H9 (cell line): ENCODE measurements at regions not wholly inside any gene's neighbourhood (a gene's known extent, or its start where the extent isn't known, plus 50 kb on each side); places are given as distances from the start of the nearest gene placed in this dataset.

Source experiments
- DNase-seq: peaks from one replicate; pipeline ENCODE4 v3.0.0-alpha.2; 2017
- H2AFZ ChIP-seq: one replicate; pipeline ENCODE4 v1.6.1; 2013; ENCODE audit warnings: mild to moderate bottlenecking, low read length, control low read depth, moderate library complexity
- H2AK5ac ChIP-seq: 2 replicates; pipeline ENCODE4 v1.6.1; 2013; ENCODE audit warnings: low read length, control low read depth, mixed read lengths; ENCODE audit not compliant: insufficient read length
- H2BK120ac ChIP-seq: one replicate; pipeline ENCODE4 v1.6.1; 2013; ENCODE audit warnings: low read depth, mild to moderate bottlenecking, low read length, control low read depth, inconsistent platforms; ENCODE audit not compliant: poor library complexity, severe bottlenecking
- H2BK12ac ChIP-seq: 2 replicates; pipeline ENCODE4 v1.6.1; 2013; ENCODE audit warnings: low read length, control low read depth, mixed read lengths, low read depth; ENCODE audit not compliant: insufficient read length
- H2BK15ac ChIP-seq: 2 replicates; pipeline ENCODE4 v1.6.1; 2013; ENCODE audit warnings: low read depth, low read length, control low read depth
- H2BK20ac ChIP-seq: one replicate; pipeline ENCODE4 v1.6.1; 2013; ENCODE audit warnings: low read depth, mild to moderate bottlenecking, low read length, control low read depth, inconsistent platforms; ENCODE audit not compliant: poor library complexity, severe bottlenecking
- H2BK5ac ChIP-seq: 2 replicates; pipeline ENCODE4 v1.6.1; 2013; ENCODE audit warnings: low read length, control low read depth, mixed read lengths; ENCODE audit not compliant: insufficient read length
- H3K14ac ChIP-seq: 2 replicates; pipeline ENCODE4 v1.6.1; 2013; ENCODE audit warnings: low read length, control low read depth; ENCODE audit not compliant: insufficient read depth
- H3K18ac ChIP-seq: 2 replicates; pipeline ENCODE4 v1.6.1; 2013; ENCODE audit warnings: low read depth, mild to moderate bottlenecking, mixed read lengths, low read length, control low read depth; ENCODE audit not compliant: insufficient read length
- H3K23ac ChIP-seq: 2 replicates; pipeline ENCODE4 v1.6.1; 2013; ENCODE audit warnings: low read length, control low read depth, mixed read lengths, low read depth; ENCODE audit not compliant: insufficient read length
- H3K23me2 ChIP-seq: 2 replicates; pipeline ENCODE4 v1.6.1; 2013; ENCODE audit warnings: low read depth, mild to moderate bottlenecking, mixed read lengths, low read length, control low read depth; ENCODE audit not compliant: insufficient read length, poor library complexity, severe bottlenecking
- H3K27ac ChIP-seq: 2 replicates; pipeline ENCODE4 v1.5.1; 2013; ENCODE audit warnings: low read length, control low read depth, mixed read lengths, low read depth; ENCODE audit not compliant: insufficient read length
- H3K27me3 ChIP-seq: 2 replicates; pipeline ENCODE4 v1.6.1; 2013; ENCODE audit warnings: low read length, control low read depth, inconsistent platforms; ENCODE audit not compliant: insufficient read depth
- H3K4ac ChIP-seq: 2 replicates; pipeline ENCODE4 v1.6.1; 2013; ENCODE audit warnings: low read depth, mild to moderate bottlenecking, control low read depth, inconsistent platforms, low read length, moderate library complexity
- H3K4me1 ChIP-seq: 2 replicates; pipeline ENCODE4 v1.6.1; 2013; ENCODE audit warnings: low read length, control low read depth, inconsistent platforms; ENCODE audit not compliant: insufficient read depth
- H3K4me2 ChIP-seq: 2 replicates; pipeline ENCODE4 v1.6.1; 2013; ENCODE audit warnings: low read length, control low read depth, mixed read lengths; ENCODE audit not compliant: insufficient read length, insufficient read depth
- H3K56ac ChIP-seq: 2 replicates; pipeline ENCODE4 v1.6.1; 2013; ENCODE audit warnings: low read depth, mild to moderate bottlenecking, mixed read lengths, low read length, control low read depth; ENCODE audit not compliant: insufficient read length
- H3K79me1 ChIP-seq: 2 replicates; pipeline ENCODE4 v1.6.1; 2013; ENCODE audit warnings: low read depth, mild to moderate bottlenecking, moderate library complexity, low read length, control low read depth, inconsistent platforms; ENCODE audit not compliant: insufficient read depth, poor library complexity, severe bottlenecking
- H3K79me2 ChIP-seq: 2 replicates; pipeline ENCODE4 v1.6.1; 2013; ENCODE audit warnings: low read length, control low read depth, inconsistent platforms; ENCODE audit not compliant: insufficient read depth
- H3K9ac ChIP-seq: 2 replicates; pipeline ENCODE4 v1.6.1; 2013; ENCODE audit warnings: low read length, control low read depth, mixed read lengths; ENCODE audit not compliant: insufficient read length; ENCODE audit errors: extremely low read depth
- H3K9me3 ChIP-seq: one replicate; pipeline ENCODE4 v1.6.1; 2013; ENCODE audit warnings: low read depth, low read length, inconsistent platforms; ENCODE audit not compliant: control insufficient read depth
- H3T11ph ChIP-seq: one replicate; pipeline ENCODE4 v1.6.1; 2013; ENCODE audit warnings: mild to moderate bottlenecking, low read length, control low read depth, inconsistent platforms
- H4K20me1 ChIP-seq: one replicate; pipeline ENCODE4 v1.6.1; 2013; ENCODE audit not compliant: control insufficient read depth, insufficient read length, insufficient read depth
- H4K5ac ChIP-seq: 2 replicates; pipeline ENCODE4 v1.6.1; 2013; ENCODE audit warnings: low read depth, mild to moderate bottlenecking, mixed read lengths, low read length, control low read depth; ENCODE audit not compliant: insufficient read length
- H4K8ac ChIP-seq: replicated peaks from 2 replicates; pipeline ENCODE4 v1.6.1; 2013; ENCODE audit warnings: low read length, control low read depth, mixed read lengths, low read depth; ENCODE audit not compliant: insufficient read length
- H4K91ac ChIP-seq: 2 replicates; pipeline ENCODE4 v1.6.1; 2013; ENCODE audit warnings: low read depth, mild to moderate bottlenecking, moderate library complexity, mixed read lengths, low read length, control low read depth; ENCODE audit not compliant: insufficient read length
- H3K27ac Mint-ChIP-seq, 3 experiments: 2 replicates in 2 of 3; 3 replicates in 1 of 3; pipeline ENCODE4 v1.8.0; 2020 to 2021; ENCODE audit warnings: mixed read lengths in 3 of 3, mild to moderate bottlenecking in 1 of 3, moderate library complexity in 1 of 3
- H3K27me3 Mint-ChIP-seq: 2 replicates; pipeline ENCODE4 v1.8.0; 2021; ENCODE audit warnings: low read depth, mild to moderate bottlenecking, moderate library complexity, mixed read lengths
- H3K36me3 Mint-ChIP-seq, 3 experiments: 2 replicates in 2 of 3; 3 replicates in 1 of 3; pipeline ENCODE4 v1.8.0; 2020 to 2021; ENCODE audit warnings: low read depth in 3 of 3, mixed read lengths in 3 of 3; ENCODE audit not compliant: insufficient read depth in 1 of 3
- H3K4me1 Mint-ChIP-seq, 2 experiments: 2 replicates each; pipeline ENCODE4 v1.8.0; 2020; ENCODE audit warnings: mixed read lengths in 2 of 2
- H3K4me3 Mint-ChIP-seq, 2 experiments: 2 replicates in 1 of 2; 3 replicates in 1 of 2; pipeline ENCODE4 v1.8.0; 2020 to 2021; ENCODE audit warnings: mild to moderate bottlenecking in 2 of 2, mixed read lengths in 2 of 2, moderate library complexity in 1 of 2
- H3K9me3 Mint-ChIP-seq, 2 experiments: 2 replicates in 1 of 2; 3 replicates in 1 of 2; pipeline ENCODE4 v1.8.0; 2020; ENCODE audit warnings: mild to moderate bottlenecking in 2 of 2, mixed read lengths in 2 of 2, moderate library complexity in 1 of 2
- WGBS: extraction: QIAGEN DNeasy Blood & Tissue Kit; methylation state at CpG from one replicate; pipeline ENCODE4 v1.1.7; 2013; ENCODE audit warnings: missing lambda C conversion rate, low lambda C conversion rate, mixed read lengths; ENCODE audit not compliant: insufficient read length; ENCODE audit errors: extremely low coverage; 5-methylcytosine and 5-hydroxymethylcytosine counted together
- TF ChIP-seq, protein P1 (sequence below): fragments of 200-600 bp; sonication (generic); conservative IDR thresholded peaks from 3 replicates; pipeline ENCODE4 v1.8.0; 2021; ENCODE audit warnings: antibody characterized with exemption, mild to moderate bottlenecking

GRCh38 chr4:52196606-52197130, 145.6 kb downstream of the SPATA18 start:
- DNase-seq = no peak
- no peaks in the 10 kb centered on the region for H3K9me3 ChIP-seq
- Mint-ChIP-seq H3K9me3 (peaks cover 0 to 3% of the 10 kb centered on the region in 2 experiments; a peak in 2 of 5 replicates), H3K4me1 (peaks cover 22 to 24% of the 10 kb centered on the region in 2 experiments), H3K27me3 (no peaks in the 10 kb centered on the region), H3K4me3 (no peak overlapping the region), H3K27ac (no peak overlapping the region), H3K36me3 (no peaks in the 10 kb centered on the region; a peak in 1 of 7 replicates)
- no peak overlapping the region for H2BK120ac ChIP-seq
- no peaks in the 10 kb centered on the region for H3K23me2 ChIP-seq
- H3K27me3 ChIP-seq = no peaks in the 10 kb centered on the region
- H2BK15ac ChIP-seq = no peak overlapping the region
- H3K79me2 ChIP-seq = no peaks in the 10 kb centered on the region
- H3K18ac ChIP-seq = no peak overlapping the region
- no peak overlapping the region for H4K5ac ChIP-seq
- no peak overlapping the region for H2BK20ac ChIP-seq
- H2AFZ ChIP-seq = no peak overlapping the region
- no peak overlapping the region for H3K4me2 ChIP-seq
- H3K27ac ChIP-seq = no peak overlapping the region
- no peak overlapping the region for H2BK12ac ChIP-seq
- no peaks in the 10 kb centered on the region for H3K79me1 ChIP-seq
- no peak overlapping the region for H3K23ac ChIP-seq
- H3K4ac ChIP-seq = no peak overlapping the region
- H3K56ac ChIP-seq = no peak overlapping the region
- H3T11ph ChIP-seq = no peak overlapping the region
- no peak overlapping the region for H4K8ac ChIP-seq
- WGBS = no CpG with 5 or more reads among the region's 1 CpG
- TF ChIP-seq, protein P1, sequence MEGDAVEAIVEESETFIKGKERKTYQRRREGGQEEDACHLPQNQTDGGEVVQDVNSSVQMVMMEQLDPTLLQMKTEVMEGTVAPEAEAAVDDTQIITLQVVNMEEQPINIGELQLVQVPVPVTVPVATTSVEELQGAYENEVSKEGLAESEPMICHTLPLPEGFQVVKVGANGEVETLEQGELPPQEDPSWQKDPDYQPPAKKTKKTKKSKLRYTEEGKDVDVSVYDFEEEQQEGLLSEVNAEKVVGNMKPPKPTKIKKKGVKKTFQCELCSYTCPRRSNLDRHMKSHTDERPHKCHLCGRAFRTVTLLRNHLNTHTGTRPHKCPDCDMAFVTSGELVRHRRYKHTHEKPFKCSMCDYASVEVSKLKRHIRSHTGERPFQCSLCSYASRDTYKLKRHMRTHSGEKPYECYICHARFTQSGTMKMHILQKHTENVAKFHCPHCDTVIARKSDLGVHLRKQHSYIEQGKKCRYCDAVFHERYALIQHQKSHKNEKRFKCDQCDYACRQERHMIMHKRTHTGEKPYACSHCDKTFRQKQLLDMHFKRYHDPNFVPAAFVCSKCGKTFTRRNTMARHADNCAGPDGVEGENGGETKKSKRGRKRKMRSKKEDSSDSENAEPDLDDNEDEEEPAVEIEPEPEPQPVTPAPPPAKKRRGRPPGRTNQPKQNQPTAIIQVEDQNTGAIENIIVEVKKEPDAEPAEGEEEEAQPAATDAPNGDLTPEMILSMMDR = no peak
- H3K9ac ChIP-seq = no peak overlapping the region
- no peak overlapping the region for H2AK5ac ChIP-seq
- H4K20me1 ChIP-seq = peaks cover 3% of the 10 kb centered on the region
- H2BK5ac ChIP-seq = no peak overlapping the region
- no peak overlapping the region for H3K14ac ChIP-seq
- no peak overlapping the region for H4K91ac ChIP-seq
- H3K4me1 ChIP-seq = no peaks in the 10 kb centered on the region
